Natural killer cell treated with Interleukin-12 subunit alpha and Interleukin-12 subunit beta and Interleukin-15 and Interleukin-18, amount 100 ng/mL, for 72 hours (primary cell): ENCODE measurements at regions not wholly inside any gene's neighbourhood (a gene's known extent, or its start where the extent isn't known, plus 50 kb on each side); places are given as distances from the start of the nearest gene placed in this dataset.

Experiments
- ATAC-seq, 2 donors: fragments of 150-1000 bp; cut with Tn5 transposase in 1 of 2; sonication (Bioruptor Pico), chemical (Tn5 transposase) in 1 of 2; 2 replicates each; pipeline ENCODE4 v1.10.0; 2021
- DNase-seq: peaks from one replicate; pipeline ENCODE4 v3.0.0; 2022; ENCODE audit warnings: low spot score
- H3K27ac Mint-ChIP-seq, 2 donors: 1 replicate in 1 of 2; 2 replicates in 1 of 2; pipeline ENCODE4 v1.8.0; 2022; ENCODE audit warnings: mixed read lengths in 2 of 2, mild to moderate bottlenecking in 1 of 2, moderate library complexity in 1 of 2
- H3K27me3 Mint-ChIP-seq, 2 donors: 1 replicate in 1 of 2; 2 replicates in 1 of 2; pipeline ENCODE4 v1.8.0; 2022; ENCODE audit warnings: mixed read lengths in 2 of 2
- H3K36me3 Mint-ChIP-seq: one replicate; pipeline ENCODE4 v1.8.0; 2022; ENCODE audit warnings: mixed read lengths
- H3K4me1 Mint-ChIP-seq, 2 donors: 1 replicate in 1 of 2; 2 replicates in 1 of 2; pipeline ENCODE4 v1.8.0; 2022; ENCODE audit warnings: low read depth in 2 of 2, mixed read lengths in 2 of 2, mild to moderate bottlenecking in 1 of 2
- H3K4me3 Mint-ChIP-seq: one replicate; pipeline ENCODE4 v1.8.0; 2022; ENCODE audit warnings: mixed read lengths
- H3K9me3 Mint-ChIP-seq: 2 replicates; pipeline ENCODE4 v1.8.0; 2022; ENCODE audit warnings: mixed read lengths

DNA sequence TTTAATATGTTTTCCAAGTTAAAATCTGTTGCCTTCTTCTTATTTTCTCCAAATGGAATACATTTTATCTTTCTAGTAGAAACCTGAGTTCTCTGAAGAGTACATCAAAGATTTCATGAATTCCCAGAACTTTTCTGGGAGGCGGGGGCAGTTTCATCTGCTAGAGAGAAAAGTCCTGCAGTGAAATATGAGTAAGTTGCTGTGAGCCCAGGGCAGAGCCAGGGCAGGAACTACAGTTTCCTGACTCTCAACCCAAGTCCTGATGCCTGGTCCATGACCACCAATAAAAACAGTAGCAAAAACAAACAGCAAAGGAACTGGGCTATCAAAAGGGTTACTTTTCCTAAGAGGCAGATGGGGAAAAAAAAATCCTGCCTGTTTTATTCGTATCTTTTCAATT lies 239.4 kb upstream of the CTSO start:
- H3K4me1 Mint-ChIP-seq = no peaks in the 10 kb centered on the region
- peaks cover 6% of the 10 kb centered on the region for H3K9me3 Mint-ChIP-seq
- no peak overlapping the region for H3K27ac Mint-ChIP-seq
- H3K36me3 Mint-ChIP-seq = no peaks in the 10 kb centered on the region
- no peak for ATAC-seq
- no peak overlapping the region for H3K4me3 Mint-ChIP-seq
- DNase-seq = no peak
- H3K27me3 Mint-ChIP-seq = no peaks in the 10 kb centered on the region

DNA sequence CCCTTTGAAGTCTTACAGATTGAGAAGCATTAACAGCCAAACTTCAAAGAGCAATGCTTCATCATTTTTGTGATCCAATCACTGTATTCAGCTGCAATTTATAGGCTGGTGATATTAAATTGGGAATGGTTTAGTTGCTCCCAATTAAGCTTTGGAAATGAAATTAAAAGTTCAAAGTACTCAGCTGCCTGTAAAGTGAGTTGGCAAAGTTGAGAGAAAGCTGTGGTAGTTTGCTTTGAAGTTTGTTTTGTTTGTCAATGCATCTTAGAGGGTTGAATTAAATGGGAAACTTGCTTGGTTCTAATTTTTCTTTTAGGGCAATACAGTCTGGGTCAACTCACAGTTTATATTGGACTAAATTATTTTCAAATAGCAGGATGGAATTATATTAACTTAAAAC lies 238.4 kb upstream of the CTSO start:
- H3K4me3 Mint-ChIP-seq = no peak overlapping the region
- ATAC-seq = no peak
- peaks cover 3% of the 10 kb centered on the region for H3K9me3 Mint-ChIP-seq
- no peak for DNase-seq
- no peaks in the 10 kb centered on the region for H3K27me3 Mint-ChIP-seq
- H3K4me1 Mint-ChIP-seq = no peaks in the 10 kb centered on the region
- H3K36me3 Mint-ChIP-seq = no peaks in the 10 kb centered on the region
- H3K27ac Mint-ChIP-seq = no peak overlapping the region

DNA sequence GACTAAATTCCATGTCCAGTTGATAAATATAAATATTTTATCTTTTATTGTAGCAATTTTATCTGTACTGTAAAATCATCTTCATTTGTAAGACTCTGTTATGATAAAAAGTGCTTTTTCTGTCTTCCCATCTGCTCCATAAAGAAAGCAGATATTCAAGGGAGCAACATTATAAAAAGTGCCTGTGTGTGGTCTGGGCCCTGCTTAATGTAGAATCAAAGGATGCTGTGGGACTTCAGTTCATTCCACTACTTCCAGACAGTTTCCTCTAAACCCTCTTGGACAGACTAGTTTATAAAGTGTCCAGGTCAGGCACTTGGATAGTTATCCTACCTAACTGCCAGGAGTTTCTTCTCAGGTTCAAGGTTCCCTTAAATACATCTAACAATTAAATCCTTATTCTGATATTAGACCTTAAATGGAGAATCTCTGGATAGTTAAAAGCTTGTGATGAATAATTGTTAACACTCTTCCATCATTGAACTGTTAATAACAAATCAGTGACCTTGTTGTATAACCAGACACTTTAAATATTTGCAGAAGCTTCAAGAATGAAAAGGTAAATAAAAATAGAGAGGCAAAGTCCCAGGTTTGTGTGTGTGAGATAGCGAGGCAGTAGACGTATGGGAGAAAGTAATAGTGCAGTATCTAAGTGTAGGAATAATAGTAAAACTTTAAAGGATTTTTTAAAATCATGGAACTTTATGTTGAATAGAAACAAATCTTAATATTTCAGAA lies 237.5 kb upstream of the CTSO start:
- Mint-ChIP-seq H3K9me3 (peaks cover under 1% of the 10 kb centered on the region), H3K4me3 (no peak overlapping the region), H3K4me1 (no peaks in the 10 kb centered on the region), H3K27me3 (no peaks in the 10 kb centered on the region), H3K36me3 (no peaks in the 10 kb centered on the region), H3K27ac (no peak overlapping the region)
- ATAC-seq (no peak), DNase-seq (no peak)

DNA sequence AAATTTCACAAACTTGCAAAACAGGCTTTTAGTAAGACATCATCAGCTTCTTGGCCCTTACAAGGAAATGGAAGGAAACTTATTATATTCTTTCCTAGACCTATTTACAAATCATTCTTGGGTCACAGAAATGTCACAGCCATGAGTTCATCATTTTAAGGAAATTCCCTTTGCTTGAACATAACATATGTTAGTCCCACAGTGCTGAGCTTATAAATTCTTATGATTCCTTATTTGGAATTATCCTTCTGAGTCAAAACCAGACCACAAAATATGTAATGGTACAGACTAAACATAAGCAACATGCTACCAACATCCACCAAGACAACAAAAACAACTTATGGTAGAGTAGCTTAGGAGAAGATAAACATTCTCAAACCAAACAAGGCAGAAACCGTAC lies 236.9 kb upstream of the CTSO start:
- DNase-seq (no peak), ATAC-seq (no peak)
- Mint-ChIP-seq H3K4me1 (no peaks in the 10 kb centered on the region), H3K27me3 (no peaks in the 10 kb centered on the region), H3K9me3 (no peaks in the 10 kb centered on the region), H3K36me3 (no peaks in the 10 kb centered on the region), H3K4me3 (no peak overlapping the region), H3K27ac (no peak overlapping the region)

DNA sequence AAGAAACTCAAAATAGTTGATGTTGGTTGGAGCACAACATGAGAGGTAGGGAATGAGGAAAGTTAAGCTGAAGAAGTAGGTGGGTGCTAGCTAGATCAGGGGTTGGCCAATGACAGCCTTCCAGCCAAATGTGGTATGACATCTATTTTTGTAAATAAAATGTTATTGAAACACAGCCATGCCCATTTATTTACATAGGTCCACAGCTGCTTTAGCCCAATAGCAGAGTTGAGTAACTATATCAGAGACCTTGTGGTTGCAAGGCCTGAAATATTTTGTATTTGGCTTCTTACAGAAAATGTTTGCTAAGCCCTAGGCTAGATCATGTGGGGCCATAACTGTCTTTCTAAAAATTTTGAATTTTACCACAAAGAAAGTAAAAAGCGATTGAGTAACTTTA lies 234.9 kb upstream of the CTSO start:
- Mint-ChIP-seq H3K4me1 (no peaks in the 10 kb centered on the region), H3K27me3 (no peaks in the 10 kb centered on the region), H3K9me3 (no peaks in the 10 kb centered on the region), H3K27ac (no peak overlapping the region), H3K36me3 (no peaks in the 10 kb centered on the region), H3K4me3 (no peak overlapping the region)
- DNase-seq = no peak
- no peak for ATAC-seq

DNA sequence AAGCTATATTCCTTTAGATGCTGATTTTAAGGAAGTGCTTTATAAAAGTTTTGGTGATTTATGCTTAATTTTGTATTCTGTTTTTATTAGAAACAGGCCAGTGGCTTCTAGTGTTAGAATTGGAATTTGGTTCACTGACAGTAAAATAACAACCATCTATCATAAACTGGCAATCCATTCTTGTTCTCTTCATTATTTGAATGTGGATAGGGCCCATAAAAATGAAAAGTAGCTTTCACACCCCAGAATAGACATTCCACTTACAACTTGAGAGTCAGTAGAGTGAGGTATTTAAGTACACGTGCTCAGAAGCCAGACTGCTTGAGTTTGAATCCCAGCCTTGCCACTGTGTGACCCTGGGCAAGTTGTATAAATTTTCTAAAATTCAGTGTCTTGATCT lies 232.4 kb upstream of the CTSO start:
- Mint-ChIP-seq H3K27me3 (no peaks in the 10 kb centered on the region), H3K27ac (no peak overlapping the region), H3K4me3 (no peak overlapping the region), H3K9me3 (no peaks in the 10 kb centered on the region), H3K36me3 (no peaks in the 10 kb centered on the region), H3K4me1 (no peaks in the 10 kb centered on the region)
- no peak for ATAC-seq
- DNase-seq = no peak

DNA sequence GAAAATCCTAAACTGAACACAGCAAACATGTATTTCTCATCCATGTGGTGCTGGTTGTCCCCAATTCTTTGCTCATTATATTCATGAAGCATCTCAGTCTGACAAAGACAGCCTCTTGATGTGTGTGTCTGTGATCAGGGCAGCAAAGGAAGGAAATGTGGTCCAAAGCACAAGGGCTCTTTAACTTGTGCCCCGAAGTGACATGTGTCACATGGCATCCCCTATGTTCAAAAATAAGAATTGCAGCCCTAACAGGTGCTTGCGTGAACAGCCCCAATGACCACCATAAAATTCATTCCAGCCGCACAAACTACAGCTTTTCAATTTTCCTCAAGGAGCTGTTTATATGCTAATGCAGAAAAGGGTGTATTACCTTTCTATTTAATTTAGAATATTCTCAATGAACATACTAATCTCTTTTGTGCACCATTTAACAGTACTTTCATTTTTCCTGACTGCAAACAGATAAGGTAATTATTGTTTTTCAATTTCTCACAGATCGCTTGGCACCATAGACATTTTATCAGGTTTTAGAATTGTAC lies 231.9 kb upstream of the CTSO start:
- Mint-ChIP-seq H3K9me3 (no peaks in the 10 kb centered on the region), H3K4me1 (no peaks in the 10 kb centered on the region), H3K36me3 (no peaks in the 10 kb centered on the region), H3K27me3 (no peaks in the 10 kb centered on the region), H3K27ac (no peak overlapping the region), H3K4me3 (no peak overlapping the region)
- DNase-seq (no peak), ATAC-seq (no peak)

DNA sequence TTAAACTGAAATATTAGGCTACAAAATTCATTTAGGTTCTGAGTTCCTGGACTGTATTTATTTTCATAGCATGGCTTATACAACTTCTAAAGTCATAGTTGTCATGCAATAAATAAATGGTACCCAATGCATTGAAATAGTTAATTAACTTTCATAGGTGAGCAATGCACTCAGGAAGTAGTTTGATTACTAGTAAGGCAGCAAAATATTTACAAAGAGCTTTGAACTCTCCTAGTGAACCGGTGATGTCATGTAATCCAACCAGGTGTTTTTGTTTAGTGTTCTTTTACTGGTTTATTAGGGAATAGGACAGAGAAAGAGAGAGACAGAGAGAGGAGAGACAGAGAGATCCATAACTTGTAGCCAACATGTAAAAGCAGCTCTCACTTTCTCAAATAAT lies 228.6 kb upstream of the CTSO start:
- ATAC-seq (no peak), DNase-seq (no peak)
- Mint-ChIP-seq H3K4me1 (no peaks in the 10 kb centered on the region), H3K27me3 (no peaks in the 10 kb centered on the region), H3K27ac (no peak overlapping the region), H3K9me3 (peaks cover 5% of the 10 kb centered on the region), H3K36me3 (no peaks in the 10 kb centered on the region), H3K4me3 (no peak overlapping the region)

DNA sequence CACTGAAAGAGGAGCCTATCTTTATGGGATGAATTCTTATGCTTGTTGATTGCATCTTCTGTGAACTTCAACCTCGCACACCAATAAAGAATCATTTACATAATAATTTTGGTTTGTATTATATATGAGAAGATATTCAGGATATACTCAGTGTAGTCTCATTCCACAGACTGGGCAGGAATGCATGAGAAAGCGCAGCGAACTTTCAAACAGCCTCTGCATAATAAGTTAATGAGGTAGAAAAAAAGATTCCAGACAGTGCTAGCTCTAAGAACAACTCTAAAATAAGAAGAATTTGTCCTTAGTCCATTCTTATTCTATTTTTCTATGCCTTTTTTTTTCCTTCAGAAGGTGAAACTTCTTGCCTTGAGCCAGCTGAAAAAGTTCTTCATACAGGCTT lies 224.3 kb upstream of the CTSO start:
- Mint-ChIP-seq H3K27me3 (no peaks in the 10 kb centered on the region), H3K27ac (no peak overlapping the region), H3K36me3 (no peaks in the 10 kb centered on the region), H3K4me1 (no peaks in the 10 kb centered on the region), H3K9me3 (peaks cover 13% of the 10 kb centered on the region), H3K4me3 (no peak overlapping the region)
- ATAC-seq = no peak
- DNase-seq = no peak

DNA sequence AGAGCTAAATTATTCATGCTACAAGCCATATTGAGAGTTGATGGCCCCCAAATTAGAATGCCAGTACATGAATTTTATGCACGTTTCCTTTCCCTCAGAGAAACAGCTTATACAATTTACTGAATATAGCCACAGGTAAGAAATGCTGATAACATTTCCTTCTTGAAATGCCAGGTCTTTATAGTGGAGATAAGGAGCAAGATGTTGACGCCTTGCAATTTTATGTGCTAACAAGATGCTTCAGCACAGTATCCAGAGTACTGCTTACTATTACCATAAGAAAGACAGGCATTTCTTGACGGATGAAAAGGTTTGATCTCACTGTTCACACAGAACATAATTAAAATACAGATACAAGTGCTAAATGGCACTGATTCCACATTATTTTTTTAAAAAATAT lies 223.2 kb upstream of the CTSO start:
- DNase-seq = no peak
- H3K27me3 Mint-ChIP-seq = no peaks in the 10 kb centered on the region
- no peak overlapping the region for H3K4me3 Mint-ChIP-seq
- H3K27ac Mint-ChIP-seq = no peak overlapping the region
- peaks cover 18% of the 10 kb centered on the region for H3K9me3 Mint-ChIP-seq
- H3K4me1 Mint-ChIP-seq = no peaks in the 10 kb centered on the region
- ATAC-seq = no peak
- no peaks in the 10 kb centered on the region for H3K36me3 Mint-ChIP-seq

DNA sequence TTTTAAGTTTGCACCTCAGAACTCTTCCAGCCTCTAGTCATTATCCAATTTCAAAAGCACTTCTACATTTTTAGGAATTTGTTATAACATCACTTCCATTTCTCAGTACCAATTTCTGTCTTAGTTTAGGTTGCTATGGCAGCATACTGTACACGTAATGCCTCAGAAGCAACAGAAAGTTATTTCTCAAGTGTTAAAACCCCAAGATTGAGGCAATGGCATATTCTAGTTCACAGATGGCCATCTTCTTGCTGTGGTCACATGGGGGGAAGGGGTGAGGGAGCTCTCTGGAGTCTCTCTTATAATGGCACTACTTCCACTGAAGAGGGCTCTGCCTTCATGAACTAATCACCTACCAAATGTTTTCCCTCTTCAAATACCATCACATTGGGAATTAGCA lies 220.3 kb upstream of the CTSO start:
- ATAC-seq = no peak
- Mint-ChIP-seq H3K36me3 (no peaks in the 10 kb centered on the region), H3K27ac (no peak overlapping the region), H3K4me3 (no peak overlapping the region), H3K27me3 (no peaks in the 10 kb centered on the region), H3K9me3 (peaks cover 18% of the 10 kb centered on the region), H3K4me1 (no peaks in the 10 kb centered on the region)
- no peak for DNase-seq

DNA sequence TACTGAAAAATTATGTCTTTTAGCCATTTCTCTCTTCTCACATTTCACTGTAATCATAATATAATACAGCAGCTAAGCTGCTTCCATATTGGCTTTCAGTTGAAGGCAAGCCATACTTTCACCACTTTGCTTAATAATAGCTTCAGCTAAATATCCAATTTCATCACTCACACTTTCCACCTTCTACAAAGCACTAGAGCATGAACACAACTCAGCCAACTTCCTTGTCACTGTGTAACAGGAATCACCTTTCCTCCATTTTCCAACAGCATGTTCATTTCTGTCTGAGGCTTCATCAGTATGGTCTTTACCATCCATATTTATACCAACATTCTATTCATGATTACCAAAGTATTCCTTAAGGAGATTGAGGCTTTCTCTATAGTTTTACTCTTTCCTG lies 219.8 kb upstream of the CTSO start:
- no peak overlapping the region for H3K4me3 Mint-ChIP-seq
- no peaks in the 10 kb centered on the region for H3K36me3 Mint-ChIP-seq
- DNase-seq = no peak
- peaks cover 14% of the 10 kb centered on the region for H3K9me3 Mint-ChIP-seq
- H3K27ac Mint-ChIP-seq = no peak overlapping the region
- no peak for ATAC-seq
- no peaks in the 10 kb centered on the region for H3K4me1 Mint-ChIP-seq
- H3K27me3 Mint-ChIP-seq = no peaks in the 10 kb centered on the region

DNA sequence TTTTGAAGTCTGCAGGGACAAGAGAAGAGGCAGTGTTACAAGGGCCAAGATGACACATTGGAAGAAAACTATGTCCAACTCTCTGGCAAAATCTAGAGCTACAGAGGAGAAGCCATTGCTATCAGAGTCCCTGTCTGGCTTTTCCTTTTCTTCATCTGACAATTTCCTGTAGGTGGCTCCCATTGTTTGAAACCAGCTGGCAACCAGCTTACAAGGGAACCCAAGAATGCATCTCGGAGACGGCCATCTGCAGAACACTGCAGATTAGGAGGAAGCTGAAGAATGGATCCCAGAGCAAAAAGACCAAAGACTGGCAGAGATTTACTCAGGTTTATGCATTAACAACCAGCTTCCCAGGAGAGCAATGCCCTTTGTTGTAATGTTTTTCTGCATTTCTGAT lies 216.2 kb upstream of the CTSO start:
- H3K27me3 Mint-ChIP-seq = no peaks in the 10 kb centered on the region
- H3K4me1 Mint-ChIP-seq = no peaks in the 10 kb centered on the region
- H3K9me3 Mint-ChIP-seq = peaks cover 12% of the 10 kb centered on the region
- H3K4me3 Mint-ChIP-seq = no peak overlapping the region
- no peaks in the 10 kb centered on the region for H3K36me3 Mint-ChIP-seq
- ATAC-seq = no peak
- no peak for DNase-seq
- H3K27ac Mint-ChIP-seq = no peak overlapping the region

DNA sequence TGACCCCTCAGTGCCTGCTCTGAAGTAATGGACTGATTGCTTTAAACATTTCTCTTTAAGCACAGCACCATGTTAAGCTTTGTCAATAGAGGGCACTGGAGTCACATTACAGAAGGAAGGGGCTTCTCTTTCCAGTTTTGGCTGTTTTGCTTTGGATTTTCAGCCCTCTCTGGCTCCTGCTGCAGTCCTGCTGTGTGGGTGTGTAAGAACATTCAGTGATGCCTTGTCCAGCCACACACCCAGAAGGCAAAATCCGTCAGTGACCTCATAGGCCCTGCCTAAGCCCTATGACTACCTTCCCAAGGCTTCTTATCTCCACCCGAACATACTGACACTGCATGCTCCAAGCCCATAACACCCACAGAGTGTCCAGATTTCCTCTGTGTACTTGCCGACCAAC lies 215.3 kb upstream of the CTSO start:
- Mint-ChIP-seq H3K27ac (no peak overlapping the region), H3K36me3 (no peaks in the 10 kb centered on the region), H3K4me3 (no peak overlapping the region), H3K4me1 (no peaks in the 10 kb centered on the region), H3K9me3 (peaks cover 17% of the 10 kb centered on the region), H3K27me3 (no peaks in the 10 kb centered on the region)
- no peak for ATAC-seq
- no peak for DNase-seq

DNA sequence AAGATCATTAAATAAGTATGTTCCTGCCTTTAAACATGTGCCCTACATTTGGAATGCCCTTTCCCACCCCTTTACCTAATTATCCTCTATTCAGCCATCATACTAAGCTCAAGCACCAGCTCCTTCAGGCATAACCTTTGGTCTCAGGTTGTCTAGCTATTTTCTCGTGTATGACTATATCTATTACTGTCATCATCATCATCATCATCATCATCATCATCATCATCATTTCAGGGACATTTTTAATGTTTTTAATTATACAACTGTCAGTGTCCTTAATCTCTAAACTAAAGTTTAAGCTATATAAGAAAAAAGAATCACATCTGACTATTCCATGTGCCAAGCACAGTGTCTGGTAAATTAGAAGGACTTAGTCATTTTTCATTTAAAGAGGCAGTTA lies 214.6 kb upstream of the CTSO start:
- H3K9me3 Mint-ChIP-seq = peaks cover 12% of the 10 kb centered on the region
- no peak for ATAC-seq
- H3K4me1 Mint-ChIP-seq = no peaks in the 10 kb centered on the region
- DNase-seq = no peak
- no peaks in the 10 kb centered on the region for H3K27me3 Mint-ChIP-seq
- no peak overlapping the region for H3K4me3 Mint-ChIP-seq
- H3K27ac Mint-ChIP-seq = no peak overlapping the region
- H3K36me3 Mint-ChIP-seq = no peaks in the 10 kb centered on the region
